Skin of body (tissue), 1 donor: ENCODE measurements at regions not wholly inside any gene's neighbourhood (a gene's known extent, or its start where the extent isn't known, plus 50 kb on each side); places are given as distances from the start of the nearest gene placed in this dataset.
"Not testable (repeated sequence)": the region's sequence is repeated elsewhere in the genome, so short reads cannot be mapped to it uniquely, and the experiment has no call there.

Experiments used
- DNase-seq: peaks from one replicate; lab custom pipeline; 2025; lab: John Stamatoyannopoulos, UW

- DNase-seq: not testable (repeated sequence)
Observed at GRCh38 chr7:26424319-26424718, 132.7 kb downstream of the SNX10 start.

- no peak for DNase-seq
Observed at GRCh38 chr7:26425655-26426054, 134.0 kb downstream of the SNX10 start.

GRCh38 chr7:26426096-26426495 is 134.4 kb downstream of the SNX10 start:
- DNase-seq: no peak

GRCh38 chr7:26428571-26428970 is 136.9 kb downstream of the SNX10 start:
- DNase-seq: no peak

GRCh38 chr7:26429168-26429567 is 137.5 kb downstream of the SNX10 start:
- DNase-seq: no peak

- DNase-seq: no peak
Observed at GRCh38 chr7:26434974-26435373, 143.3 kb downstream of the SNX10 start.

GRCh38 chr7:26437003-26437532 is 145.4 kb downstream of the SNX10 start:
- DNase-seq: no peak

GRCh38 chr7:26438078-26438477 is 146.4 kb downstream of the SNX10 start:
- no peak for DNase-seq

GRCh38 chr7:26439521-26440232 is 148.0 kb downstream of the SNX10 start:
- no peak for DNase-seq

- no peak for DNase-seq
Observed at GRCh38 chr7:26440233-26441001, 148.8 kb downstream of the SNX10 start.

- DNase-seq: no peak
Observed at GRCh38 chr7:26441002-26441521, 149.4 kb downstream of the SNX10 start.

- no peak for DNase-seq
Observed at GRCh38 chr7:26441611-26442277, 150.1 kb downstream of the SNX10 start.

- DNase-seq: no peak
Observed at GRCh38 chr7:26443006-26443405, 151.3 kb downstream of the SNX10 start.

GRCh38 chr7:26443751-26444150 is 152.1 kb downstream of the SNX10 start:
- no peak for DNase-seq

GRCh38 chr7:26444555-26444954 is 152.9 kb downstream of the SNX10 start:
- no peak for DNase-seq

- DNase-seq: no peak
Observed at GRCh38 chr7:26447116-26447515, 155.5 kb downstream of the SNX10 start.

GRCh38 chr7:26449175-26450165 is 157.8 kb downstream of the SNX10 start:
- DNase-seq: no peak

GRCh38 chr7:26451997-26452396 is 160.3 kb downstream of the SNX10 start:
- no peak for DNase-seq

- peak; percentile 18 for DNase-seq
Observed at GRCh38 chr7:26454180-26454579, 162.5 kb downstream of the SNX10 start.

- peak; percentile 48 for DNase-seq
Observed at GRCh38 chr7:26457696-26458327, 166.2 kb downstream of the SNX10 start.
